SK-N-SH (cell line): ENCODE measurements at regions not wholly inside any gene's neighbourhood (a gene's known extent, or its start where the extent isn't known, plus 50 kb on each side); places are given as distances from the start of the nearest gene placed in this dataset.

ENCODE experiments used
- CTCF ChIA-PET: fragments of 300-600, 350-600 bp; formaldehyde crosslinking; extraction: SDS; loops from one replicate; lab custom pipeline; 2021; lab: Yijun Ruan, JAX
- POLR2A ChIA-PET: fragments of 350-600 bp; sonication (Branson Sonifier 250); formaldehyde crosslinking; extraction: SDS; loops from one replicate; lab custom pipeline; 2020; ENCODE audit warnings: antibody characterized with exemption, inconsistent platforms; lab: Yijun Ruan, JAX
- DNase-seq: peaks from one replicate; pipeline ENCODE4 v3.0.0; 2012
- H2AFZ ChIP-seq: fragments of 200-600 bp; sonication (generic); 2 replicates; pipeline ENCODE4 v1.8.1; 2016; ENCODE audit warnings: antibody characterized with exemption, mild to moderate bottlenecking, low read depth
- H3F3A ChIP-seq: fragments of 200-600 bp; sonication (generic); replicated peaks from 2 replicates; pipeline ENCODE3; 2016; ENCODE audit warnings: antibody characterized with exemption, mild to moderate bottlenecking; ENCODE audit not compliant: insufficient read depth
- H3K27ac ChIP-seq, 2 experiments: fragments of 200-500 bp in 1 of 2; fragments of 200-600 bp in 1 of 2; sonication (Bioruptor generic) in 1 of 2; sonication (generic), shearing (Covaris generic) in 1 of 2; 2 replicates each; pipeline versions ENCODE4 v1.5.1 to v1.6.1; 2014 to 2016; ENCODE audit warnings: low read depth in 2 of 2, inconsistent platforms in 1 of 2, low read length in 1 of 2, mild to moderate bottlenecking in 1 of 2, mixed read lengths in 1 of 2
- H3K27me3 ChIP-seq: fragments of 200-600 bp; sonication (generic), shearing (Covaris generic); 2 replicates; pipeline ENCODE4 v1.6.1; 2016; ENCODE audit warnings: mixed run types; ENCODE audit not compliant: insufficient read depth
- H3K36me3 ChIP-seq, 2 experiments: fragments of 200-500 bp in 1 of 2; fragments of 200-600 bp in 1 of 2; sonication (Bioruptor generic) in 1 of 2; sonication (generic) in 1 of 2; replicated peaks in 1 of 2; 2 replicates each; pipeline versions ENCODE3 to v1.5.1; 2014 to 2016; ENCODE audit warnings: low read length in 1 of 2, mild to moderate bottlenecking in 1 of 2; ENCODE audit not compliant: insufficient read depth in 2 of 2, control insufficient read depth in 1 of 2
- H3K4me1 ChIP-seq, 2 experiments: fragments of 200-500 bp in 1 of 2; fragments of 200-600 bp in 1 of 2; sonication (Bioruptor generic) in 1 of 2; sonication (generic), shearing (Covaris generic) in 1 of 2; 2 replicates each; pipeline versions ENCODE4 v1.5.1 to v1.6.1; 2014 to 2016; ENCODE audit warnings: low read depth in 1 of 2, low read length in 1 of 2, mixed run types in 1 of 2; ENCODE audit not compliant: insufficient read depth in 2 of 2, control insufficient read depth in 1 of 2
- H3K4me2 ChIP-seq: fragments of 200-600 bp; sonication (generic), shearing (Covaris generic); 2 replicates; pipeline ENCODE4 v1.6.1; 2017; ENCODE audit warnings: mixed run types
- H3K4me3 ChIP-seq, 2 experiments: fragments of 200-500 bp in 1 of 2; fragments of 200-600 bp in 1 of 2; sonication (Bioruptor generic) in 1 of 2; sonication (generic), shearing (Covaris generic) in 1 of 2; 2 replicates each; pipeline versions ENCODE4 v1.5.1 to v1.8.1; 2014 to 2016; ENCODE audit warnings: low read depth in 2 of 2, inconsistent platforms in 1 of 2, low read length in 1 of 2, mild to moderate bottlenecking in 1 of 2, mixed read lengths in 1 of 2, moderate library complexity in 1 of 2
- H3K79me2 ChIP-seq: fragments of 200-600 bp; sonication (generic); 2 replicates; pipeline ENCODE4 v1.8.1; 2017; ENCODE audit warnings: mild to moderate bottlenecking; ENCODE audit not compliant: insufficient read depth
- H3K9ac ChIP-seq: fragments of 200-600 bp; sonication (generic); 2 replicates; pipeline ENCODE4 v1.6.1; 2017; ENCODE audit warnings: mixed run types
- H3K9me2 ChIP-seq: fragments of 200-600 bp; sonication (generic); 2 replicates; pipeline ENCODE4 v1.6.1; 2017; ENCODE audit warnings: mixed run types
- H3K9me3 ChIP-seq: fragments of 200-600 bp; sonication (generic); 2 replicates; pipeline ENCODE4 v1.6.1; 2017; ENCODE audit warnings: mixed run types, mild to moderate bottlenecking, moderate library complexity
- H4K20me1 ChIP-seq: fragments of 200-600 bp; sonication (generic); 2 replicates; pipeline ENCODE4 v1.6.1; 2017; ENCODE audit warnings: mild to moderate bottlenecking, mixed run types; ENCODE audit not compliant: insufficient read depth
- CHD2 ChIP-seq: fragments of 150-350 bp; IDR thresholded peaks from 2 replicates; pipeline ENCODE4 v1.6.1; 2018; ENCODE audit warnings: low read length; ENCODE audit not compliant: partially characterized antibody
- EZH2phosphoT487 ChIP-seq: fragments of 200-600 bp; sonication (generic); IDR thresholded peaks from 2 replicates; pipeline ENCODE4 v1.6.1; 2017; ENCODE audit warnings: low read depth, mixed run types, mild to moderate bottlenecking, antibody characterized with exemption, moderate library complexity, borderline replicate concordance
- FOSL2 ChIP-seq: IDR thresholded peaks from 2 replicates; pipeline ENCODE4 v1.4.0; 2012; ENCODE audit warnings: low read depth, mild to moderate bottlenecking, moderate library complexity, borderline replicate concordance
- GABPA ChIP-seq: IDR thresholded peaks from 2 replicates; pipeline ENCODE4 v1.4.0; 2012; ENCODE audit warnings: low read depth, mild to moderate bottlenecking
- MEF2A ChIP-seq: IDR thresholded peaks from 2 replicates; pipeline ENCODE4 v1.4.0; 2012; ENCODE audit warnings: low read depth, borderline replicate concordance
- MXI1 ChIP-seq: IDR thresholded peaks from 2 replicates; pipeline ENCODE4 v1.6.1; 2012; ENCODE audit warnings: mild to moderate bottlenecking, low read depth, low read length, improper control_type of control experiment
- NFIC ChIP-seq: IDR thresholded peaks from 2 replicates; pipeline ENCODE4 v1.4.0; 2012; ENCODE audit warnings: borderline replicate concordance
- RXRA ChIP-seq: IDR thresholded peaks from 2 replicates; pipeline ENCODE4 v1.4.0; 2012; ENCODE audit warnings: low read depth, mild to moderate bottlenecking, borderline replicate concordance
- SIN3A ChIP-seq: IDR thresholded peaks from 2 replicates; pipeline ENCODE4 v1.6.1; 2012; ENCODE audit warnings: low read depth, mild to moderate bottlenecking, low read length, moderate library complexity, borderline replicate concordance
- TAF1 ChIP-seq: IDR thresholded peaks from 2 replicates; pipeline ENCODE4 v1.6.1; 2012; ENCODE audit warnings: low read depth, mild to moderate bottlenecking, low read length, moderate library complexity, borderline replicate concordance
- WGBS: methylation state at CpG from one replicate; pipeline ENCODE4 v1.1.6; 2017; ENCODE audit warnings: low lambda C conversion rate; 5-methylcytosine and 5-hydroxymethylcytosine counted together
- TF ChIP-seq, protein P1 (sequence below): fragments of 150-350 bp; IDR thresholded peaks from 2 replicates; pipeline ENCODE4 v1.6.1; 2016; ENCODE audit warnings: mild to moderate bottlenecking, low read depth, low read length
- TF ChIP-seq, protein P2 (sequence below): IDR thresholded peaks from 2 replicates; pipeline ENCODE4 v1.4.0; 2012; ENCODE audit warnings: low read depth
- TF ChIP-seq, protein P3 (sequence below): IDR thresholded peaks from 2 replicates; pipeline ENCODE4 v1.6.1; 2012; ENCODE audit warnings: mild to moderate bottlenecking, low read depth, low read length, moderate library complexity

DNA sequence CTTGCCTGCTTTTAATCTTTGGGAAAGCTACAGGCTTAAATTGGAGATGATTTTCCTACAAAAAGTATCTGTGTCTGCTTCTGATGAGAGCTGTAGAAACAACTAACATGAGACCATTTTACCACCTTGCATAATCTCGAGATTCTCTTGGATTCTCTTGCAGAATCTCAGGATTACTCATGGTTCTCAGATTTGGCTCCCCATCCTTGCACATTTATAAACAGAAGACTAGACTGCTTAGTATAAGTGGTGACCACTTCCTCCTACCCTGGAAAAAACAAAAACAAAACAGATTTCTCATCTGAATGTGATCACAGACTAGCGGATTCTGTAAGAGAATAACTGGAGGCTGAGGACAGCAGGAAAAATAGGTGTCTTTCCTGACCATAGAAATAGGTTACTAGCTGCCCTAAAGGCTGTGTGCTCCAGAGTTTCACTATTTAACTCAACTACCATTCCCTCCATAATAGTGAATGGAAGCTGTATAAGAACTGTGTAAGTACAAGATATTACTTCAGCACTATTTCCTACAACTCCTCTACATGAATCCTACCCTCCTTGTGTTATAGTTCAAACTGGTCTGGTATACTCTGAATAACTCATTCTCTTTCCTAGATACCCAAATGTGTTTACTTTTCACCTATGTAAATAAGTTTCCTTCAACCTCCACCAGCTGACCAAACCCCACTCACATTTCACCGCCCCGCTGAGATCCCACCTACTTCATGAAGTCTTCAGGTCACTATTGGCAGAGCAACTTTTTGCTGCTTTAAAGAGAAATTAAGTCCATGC is 122.2 kb upstream of the C2CD4B start:
- no peaks in the 10 kb centered on the region for H3K36me3 ChIP-seq
- no peaks in the 10 kb centered on the region for H3K4me1 ChIP-seq
- no peak overlapping the region for H3K4me3 ChIP-seq
- no peak overlapping the region for H3K4me2 ChIP-seq
- H3K79me2 ChIP-seq: no peaks in the 10 kb centered on the region
- no peaks in the 10 kb centered on the region; the same call in 1 of the 2 replicates for H3K27me3 ChIP-seq
- POLR2A ChIA-PET: no interaction called here
- H3K9me3 ChIP-seq: no peaks in the 10 kb centered on the region
- no peak overlapping the region for H3K9ac ChIP-seq
- DNase-seq: no peak
- H3K27ac ChIP-seq: no peak overlapping the region
- H2AFZ ChIP-seq: no peak overlapping the region
- TF ChIP-seq MXI1: no peak
- TF ChIP-seq, protein P1, sequence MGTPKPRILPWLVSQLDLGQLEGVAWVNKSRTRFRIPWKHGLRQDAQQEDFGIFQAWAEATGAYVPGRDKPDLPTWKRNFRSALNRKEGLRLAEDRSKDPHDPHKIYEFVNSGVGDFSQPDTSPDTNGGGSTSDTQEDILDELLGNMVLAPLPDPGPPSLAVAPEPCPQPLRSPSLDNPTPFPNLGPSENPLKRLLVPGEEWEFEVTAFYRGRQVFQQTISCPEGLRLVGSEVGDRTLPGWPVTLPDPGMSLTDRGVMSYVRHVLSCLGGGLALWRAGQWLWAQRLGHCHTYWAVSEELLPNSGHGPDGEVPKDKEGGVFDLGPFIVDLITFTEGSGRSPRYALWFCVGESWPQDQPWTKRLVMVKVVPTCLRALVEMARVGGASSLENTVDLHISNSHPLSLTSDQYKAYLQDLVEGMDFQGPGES: no peak
- TF ChIP-seq MEF2A: no peak
- TF ChIP-seq FOSL2: no peak
- no peak for TF ChIP-seq SIN3A
- TF ChIP-seq GABPA: no peak
- TF ChIP-seq EZH2phosphoT487: no peak
- TF ChIP-seq, protein P2, sequence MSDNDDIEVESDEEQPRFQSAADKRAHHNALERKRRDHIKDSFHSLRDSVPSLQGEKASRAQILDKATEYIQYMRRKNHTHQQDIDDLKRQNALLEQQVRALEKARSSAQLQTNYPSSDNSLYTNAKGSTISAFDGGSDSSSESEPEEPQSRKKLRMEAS: no peak
- TF ChIP-seq TAF1: no peak
- TF ChIP-seq CHD2: no peak
- TF ChIP-seq RXRA: no peak
- no peak for TF ChIP-seq NFIC
- TF ChIP-seq, protein P3, sequence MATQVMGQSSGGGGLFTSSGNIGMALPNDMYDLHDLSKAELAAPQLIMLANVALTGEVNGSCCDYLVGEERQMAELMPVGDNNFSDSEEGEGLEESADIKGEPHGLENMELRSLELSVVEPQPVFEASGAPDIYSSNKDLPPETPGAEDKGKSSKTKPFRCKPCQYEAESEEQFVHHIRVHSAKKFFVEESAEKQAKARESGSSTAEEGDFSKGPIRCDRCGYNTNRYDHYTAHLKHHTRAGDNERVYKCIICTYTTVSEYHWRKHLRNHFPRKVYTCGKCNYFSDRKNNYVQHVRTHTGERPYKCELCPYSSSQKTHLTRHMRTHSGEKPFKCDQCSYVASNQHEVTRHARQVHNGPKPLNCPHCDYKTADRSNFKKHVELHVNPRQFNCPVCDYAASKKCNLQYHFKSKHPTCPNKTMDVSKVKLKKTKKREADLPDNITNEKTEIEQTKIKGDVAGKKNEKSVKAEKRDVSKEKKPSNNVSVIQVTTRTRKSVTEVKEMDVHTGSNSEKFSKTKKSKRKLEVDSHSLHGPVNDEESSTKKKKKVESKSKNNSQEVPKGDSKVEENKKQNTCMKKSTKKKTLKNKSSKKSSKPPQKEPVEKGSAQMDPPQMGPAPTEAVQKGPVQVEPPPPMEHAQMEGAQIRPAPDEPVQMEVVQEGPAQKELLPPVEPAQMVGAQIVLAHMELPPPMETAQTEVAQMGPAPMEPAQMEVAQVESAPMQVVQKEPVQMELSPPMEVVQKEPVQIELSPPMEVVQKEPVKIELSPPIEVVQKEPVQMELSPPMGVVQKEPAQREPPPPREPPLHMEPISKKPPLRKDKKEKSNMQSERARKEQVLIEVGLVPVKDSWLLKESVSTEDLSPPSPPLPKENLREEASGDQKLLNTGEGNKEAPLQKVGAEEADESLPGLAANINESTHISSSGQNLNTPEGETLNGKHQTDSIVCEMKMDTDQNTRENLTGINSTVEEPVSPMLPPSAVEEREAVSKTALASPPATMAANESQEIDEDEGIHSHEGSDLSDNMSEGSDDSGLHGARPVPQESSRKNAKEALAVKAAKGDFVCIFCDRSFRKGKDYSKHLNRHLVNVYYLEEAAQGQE: no peak
- TF ChIP-seq, all 33 proteins: peak for 0
- CTCF ChIA-PET: interaction anchor here (1.9 to 2.7 kb wide), 2 partner anchors 20 to 33 kb away, joined by 5 to 12 read pairs; no protein-coding TSS in a partner anchor
- 46% methylated on average over 4 of the region's 4 CpGs for whole genome bisulfite sequencing
- no peaks in the 10 kb centered on the region for H4K20me1 ChIP-seq
- H3K9me2 ChIP-seq: no peaks in the 10 kb centered on the region
- no peaks in the 10 kb centered on the region for H3F3A ChIP-seq
